HCT116 (cell line): ENCODE measurements at regions not wholly inside any gene's neighbourhood (a gene's known extent, or its start where the extent isn't known, plus 50 kb on each side); places are given as distances from the start of the nearest gene placed in this dataset.

Source experiments
- ATAC-seq: fragments of 200-7000 bp; cut with Tn5 transposase; 2 replicates; pipeline ENCODE4 v1.9.1; 2020; ENCODE audit warnings: mild to moderate bottlenecking, moderate library complexity
- BruUV-seq: library from RNA; stranded (reverse); fragments of 400-500 nt; replicated peaks from 2 replicates; lab custom pipeline; 2021; lab: Mats Ljungman, UMichigan
- CTCF ChIA-PET: fragments of 300-600 bp; sonication (Branson Sonifier 250); formaldehyde crosslinking; loops from one replicate; lab custom pipeline; 2021; ENCODE audit warnings: antibody characterized with exemption; lab: Charles Lee
- POLR2A ChIA-PET: fragments of 300-600, 350-600 bp; sonication (Branson Sonifier 250); formaldehyde crosslinking; loops from one replicate; lab custom pipeline; 2021; ENCODE audit warnings: antibody characterized with exemption; lab: Charles Lee
- RAD21 ChIA-PET, 2 experiments: fragments of 300-600 bp; sonication (Branson Sonifier 250); formaldehyde crosslinking; loops; one replicate each; lab custom pipeline; 2023; ENCODE audit warnings: low total read pairs in 2 of 2; ENCODE audit not compliant: uncharacterized antibody in 2 of 2, unreplicated experiment in 2 of 2, low non-redundant PET in 1 of 2; lab: Charles Lee
- DNase-seq: peaks from one replicate; pipeline ENCODE4 v3.0.0-alpha.2; 2010; ENCODE audit warnings: low read depth, low spot score
- H2AFZ ChIP-seq: fragments of 200-600 bp; shearing (Covaris generic), sonication (generic); 2 replicates; pipeline ENCODE4 v1.6.1; 2017; ENCODE audit warnings: low read depth, mixed run types, mixed read lengths, antibody characterized with exemption, low read length; ENCODE audit not compliant: poor library complexity, severe bottlenecking
- H3K27ac ChIP-seq: 2 replicates; pipeline ENCODE4 v1.5.1; 2012; ENCODE audit warnings: low read depth, low read length
- H3K27me3 ChIP-seq: fragments of 200-600 bp; sonication (generic); 2 replicates; pipeline ENCODE4 v1.6.1; 2016; ENCODE audit warnings: mixed run types, low read length, mixed read lengths; ENCODE audit not compliant: insufficient read depth
- H3K36me3 ChIP-seq, 2 experiments: fragments of 200-500 bp in 1 of 2; fragments of 200-600 bp in 1 of 2; sonication (Bioruptor generic) in 1 of 2; sonication (generic) in 1 of 2; 2 replicates each; pipeline versions ENCODE4 v1.5.1 to v1.6.1; 2014 to 2016; ENCODE audit warnings: low read length in 2 of 2, inconsistent platforms in 1 of 2, mixed read lengths in 1 of 2, mixed run types in 1 of 2; ENCODE audit not compliant: insufficient read depth in 2 of 2, control insufficient read depth in 1 of 2
- H3K4me1 ChIP-seq, 2 experiments: fragments of 200-600 bp in 1 of 2; sonication (generic) in 1 of 2; 2 replicates each; pipeline versions ENCODE4 v1.5.1 to v1.6.1; 2012 to 2017; ENCODE audit warnings: low read length in 2 of 2, inconsistent platforms in 1 of 2, mild to moderate bottlenecking in 1 of 2, mixed read lengths in 1 of 2, mixed run types in 1 of 2, moderate library complexity in 1 of 2; ENCODE audit not compliant: insufficient read depth in 2 of 2, control insufficient read depth in 1 of 2
- H3K4me2 ChIP-seq: fragments of 200-600 bp; sonication (generic); 2 replicates; pipeline ENCODE4 v1.6.1; 2017; ENCODE audit warnings: mixed run types, low read length, mixed read lengths
- H3K4me3 ChIP-seq, 2 experiments: fragments of 200-600 bp in 1 of 2; sonication (generic) in 1 of 2; replicated peaks in 1 of 2; 2 replicates each; pipeline ENCODE4 v1.5.1; 2011 to 2016; ENCODE audit warnings: low read length in 2 of 2, control low read depth in 1 of 2, low read depth in 1 of 2, mild to moderate bottlenecking in 1 of 2, mixed read lengths in 1 of 2, mixed run types in 1 of 2
- H3K79me2 ChIP-seq: fragments of 200-600 bp; sonication (generic); 2 replicates; pipeline ENCODE4 v1.6.1; 2017; ENCODE audit warnings: mild to moderate bottlenecking, mixed run types, low read length, moderate library complexity, mixed read lengths; ENCODE audit not compliant: insufficient read depth
- H3K9ac ChIP-seq: fragments of 200-600 bp; sonication (generic); 2 replicates; pipeline ENCODE4 v1.6.1; 2016; ENCODE audit warnings: low read length, mixed read lengths
- H3K9me2 ChIP-seq: fragments of 200-600 bp; sonication (generic), shearing (Covaris generic); 2 replicates; pipeline ENCODE4 v1.6.1; 2017; ENCODE audit warnings: mixed run types, mild to moderate bottlenecking, moderate library complexity; ENCODE audit not compliant: insufficient read depth
- H3K9me3 ChIP-seq, 2 experiments: fragments of 200-500 bp in 1 of 2; fragments of 200-600 bp in 1 of 2; sonication (Bioruptor generic) in 1 of 2; sonication (generic) in 1 of 2; 2 replicates each; pipeline ENCODE4 v1.6.1; 2014 to 2017; ENCODE audit warnings: low read length in 2 of 2, mixed read lengths in 2 of 2, inconsistent platforms in 1 of 2, low read depth in 1 of 2, mild to moderate bottlenecking in 1 of 2, mixed run types in 1 of 2, moderate library complexity in 1 of 2; ENCODE audit not compliant: control insufficient read depth in 1 of 2, insufficient read depth in 1 of 2
- H4K20me1 ChIP-seq: fragments of 200-600 bp; sonication (generic), shearing (Covaris generic); 2 replicates; pipeline ENCODE4 v1.6.1; 2017; ENCODE audit warnings: mixed run types, mild to moderate bottlenecking, moderate library complexity; ENCODE audit not compliant: insufficient read depth
- CEBPB ChIP-seq: IDR thresholded peaks from 2 replicates; pipeline ENCODE4 v1.6.1; 2012; ENCODE audit warnings: low read depth
- CTCF ChIP-seq, 3 experiments: fragments of 200-600 bp in 1 of 3; sonication (generic) in 1 of 3; IDR thresholded peaks in 2 of 3; conservative IDR thresholded peaks in 1 of 3; 2 replicates each; pipeline ENCODE4 v1.5.1; 2012 to 2017; ENCODE audit warnings: low read depth in 2 of 3, low read length in 2 of 3, antibody characterized with exemption in 1 of 3, borderline replicate concordance in 1 of 3, control low read depth in 1 of 3, mild to moderate bottlenecking in 1 of 3, mixed read lengths in 1 of 3, mixed run types in 1 of 3, moderate library complexity in 1 of 3; ENCODE audit not compliant: insufficient read depth in 1 of 3
- EGR1 ChIP-seq: IDR thresholded peaks from 2 replicates; pipeline ENCODE4 v1.6.1; 2012; ENCODE audit warnings: low read depth
- ELF1 ChIP-seq: IDR thresholded peaks from 2 replicates; pipeline ENCODE4 v1.6.1; 2012; ENCODE audit warnings: low read depth, borderline replicate concordance
- EZH2 ChIP-seq: fragments of 200-600 bp; sonication (generic); IDR thresholded peaks from 2 replicates; pipeline ENCODE4 v1.6.1; 2017; ENCODE audit warnings: antibody characterized with exemption, mixed run types
- EZH2phosphoT487 ChIP-seq: fragments of 200-600 bp; IDR thresholded peaks from 2 replicates; pipeline ENCODE4 v1.6.1; 2018; ENCODE audit warnings: antibody characterized with exemption, borderline replicate concordance
- JUND ChIP-seq: IDR thresholded peaks from 2 replicates; pipeline ENCODE4 v1.6.1; 2012
- MAX ChIP-seq: IDR thresholded peaks from 2 replicates; pipeline ENCODE4 v1.6.1; 2012
- POLR2A ChIP-seq: IDR thresholded peaks from 2 replicates; pipeline ENCODE4 v1.7.0; 2011; ENCODE audit warnings: borderline replicate concordance; ENCODE audit not compliant: insufficient read depth, insufficient read length; ENCODE audit errors: extremely low read depth
- POLR2AphosphoS5 ChIP-seq: IDR thresholded peaks from 2 replicates; pipeline ENCODE4 v1.6.1; 2011; ENCODE audit warnings: mild to moderate bottlenecking, low read depth, low read length, moderate library complexity
- REST ChIP-seq: IDR thresholded peaks from 2 replicates; pipeline ENCODE4 v1.6.1; 2012; ENCODE audit warnings: low read depth
- SIN3A ChIP-seq: IDR thresholded peaks from 2 replicates; pipeline ENCODE4 v1.6.1; 2012; ENCODE audit warnings: low read depth
- SRF ChIP-seq: IDR thresholded peaks from 2 replicates; pipeline ENCODE4 v1.6.1; 2012; ENCODE audit warnings: low read depth
- TCF7L2 ChIP-seq: IDR thresholded peaks from 2 replicates; pipeline ENCODE4 v1.7.0; 2011; ENCODE audit warnings: borderline replicate concordance, inconsistent platforms; ENCODE audit not compliant: insufficient read depth, insufficient read length; ENCODE audit errors: extremely low read depth
- YY1 ChIP-seq: IDR thresholded peaks from 2 replicates; pipeline ENCODE4 v1.6.1; 2011; ENCODE audit warnings: low read length, low read depth, moderate library complexity, mild to moderate bottlenecking; ENCODE audit not compliant: insufficient replicate concordance; ENCODE audit errors: extremely low read depth
- ZFX ChIP-seq: fragments of 450-650 bp; IDR thresholded peaks from 2 replicates; pipeline ENCODE4 v1.6.1; 2017
- ZNF274 ChIP-seq: fragments of 200-500 bp; sonication (Bioruptor generic); IDR thresholded peaks from 2 replicates; pipeline ENCODE4 v1.6.1; 2014; ENCODE audit warnings: mild to moderate bottlenecking, low read depth, low read length, inconsistent platforms
- intact Hi-C: fragments of 100-400 bp; cut with micrococcal nuclease; formaldehyde crosslinking; loops from 2 replicates; pipeline ENCODE4 v1.10.0; 2022

- RAD21 ChIA-PET, result no interaction called here
- intact Hi-C loops, result no loop called here
- TF ChIP-seq EZH2phosphoT487 (no peak), POLR2AphosphoS5 (no peak), SRF (no peak), JUND (no peak)
- TF ChIP-seq, all 23 proteins: peak for 0
- Histone ChIP-seq H3K27me3 (peaks cover 8% of the 10 kb centered on the region; the same call in 1 of the 2 replicates), H3K4me2 (no peak overlapping the region), H3K36me3 (no peaks in the 10 kb centered on the region), H3K4me3 (no peak overlapping the region), H2AFZ (no peak overlapping the region), H3K4me1 (peaks cover 0 to 5% of the 10 kb centered on the region in 2 experiments; a peak in 1 of 4 replicates), H4K20me1 (no peaks in the 10 kb centered on the region), H3K9me2 (no peaks in the 10 kb centered on the region), H3K9me3 (no peaks in the 10 kb centered on the region), H3K79me2 (no peaks in the 10 kb centered on the region), H3K27ac (no peak overlapping the region), H3K9ac (no peak overlapping the region)
- ChIA-PET CTCF (no interaction called here), POLR2A (no interaction called here)
- no TSS peak for BruUV-seq
- ATAC-seq (no peak), DNase-seq (no peak)
Measured at GRCh38 chr15:29468899-29469298, 199.3 kb upstream of the NSMCE3 start.

- Histone ChIP-seq H3K79me2 (no peaks in the 10 kb centered on the region), H3K27ac (no peak overlapping the region), H3K27me3 (peaks cover 19% of the 10 kb centered on the region; the same call in 1 of the 2 replicates), H3K4me1 (peaks cover 0 to 5% of the 10 kb centered on the region in 2 experiments; a peak in 1 of 4 replicates), H3K9me2 (no peaks in the 10 kb centered on the region), H3K4me3 (no peak overlapping the region), H3K36me3 (no peaks in the 10 kb centered on the region), H3K4me2 (no peak overlapping the region), H3K9me3 (no peaks in the 10 kb centered on the region), H3K9ac (no peak overlapping the region), H2AFZ (no peak overlapping the region), H4K20me1 (no peaks in the 10 kb centered on the region)
- no peak for ATAC-seq
- no peak for DNase-seq
- CTCF ChIA-PET, result no interaction called here
- intact Hi-C loops, result no loop called here
- POLR2A ChIA-PET, result no interaction called here
- RAD21 ChIA-PET, result no interaction called here
- BruUV-seq, result no TSS peak
- TF ChIP-seq ZFX (no peak), REST (no peak), TCF7L2 (no peak), CEBPB (no peak), POLR2AphosphoS5 (no peak), EZH2 (no peak), EGR1 (no peak), JUND (no peak), SRF (no peak), MAX (no peak), ELF1 (no peak), YY1 (no peak), CTCF (IDR thresholded peaks at IDR 0.05 in 2 of 3, conservative IDR thresholded peaks at IDR 0.05 in 1 of 3; ENCODE audit: borderline replicate concordance in 1 of 3, insufficient read depth in 1 of 3, low read depth in 2 of 3, low read length in 2 of 3) (no peak), SIN3A (no peak), ZNF274 (no peak), POLR2A (no peak)
Measured at GRCh38 chr15:29467091-29467490, 197.5 kb upstream of the NSMCE3 start.
